ENCODE measurements at regions not wholly inside any gene's neighbourhood (a gene's known extent, or its start where the extent isn't known, plus 50 kb on each side); places are given as distances from the start of the nearest gene placed in this dataset.

DNA sequence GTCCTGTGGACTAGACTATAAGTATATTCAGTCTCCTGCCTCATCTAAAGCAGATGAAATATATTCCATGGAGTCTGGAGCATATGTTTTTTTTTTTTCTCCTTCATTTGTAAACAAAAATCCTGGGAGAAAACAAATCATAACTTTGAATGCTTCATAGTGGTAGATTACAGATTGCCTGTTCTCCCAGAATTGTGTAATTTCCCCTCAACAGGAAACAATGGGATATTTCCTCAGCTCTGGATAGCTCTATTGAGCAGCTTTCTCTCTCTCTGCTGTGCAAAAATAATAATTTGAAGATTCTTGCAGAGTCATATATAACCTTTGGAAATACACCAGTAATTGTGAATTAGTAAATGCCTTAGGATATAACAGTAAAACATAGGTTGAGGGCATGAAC is 1406.6 kb upstream of the ACVR2A start:
- Histone ChIP-seq H3K27ac (no peak overlapping the region), H3K27me3 (no peaks in the 10 kb centered on the region), H3K9me3 (replicated peaks in 1 of 3) (no peaks in the 10 kb centered on the region), H3K4me3 (no peak overlapping the region), H3K36me3 (replicated peaks in 1 of 2) (no peaks in the 10 kb centered on the region), H3K4me1 (replicated peaks in 1 of 2) (no peaks in the 10 kb centered on the region)
- TF ChIP-seq, protein P1, sequence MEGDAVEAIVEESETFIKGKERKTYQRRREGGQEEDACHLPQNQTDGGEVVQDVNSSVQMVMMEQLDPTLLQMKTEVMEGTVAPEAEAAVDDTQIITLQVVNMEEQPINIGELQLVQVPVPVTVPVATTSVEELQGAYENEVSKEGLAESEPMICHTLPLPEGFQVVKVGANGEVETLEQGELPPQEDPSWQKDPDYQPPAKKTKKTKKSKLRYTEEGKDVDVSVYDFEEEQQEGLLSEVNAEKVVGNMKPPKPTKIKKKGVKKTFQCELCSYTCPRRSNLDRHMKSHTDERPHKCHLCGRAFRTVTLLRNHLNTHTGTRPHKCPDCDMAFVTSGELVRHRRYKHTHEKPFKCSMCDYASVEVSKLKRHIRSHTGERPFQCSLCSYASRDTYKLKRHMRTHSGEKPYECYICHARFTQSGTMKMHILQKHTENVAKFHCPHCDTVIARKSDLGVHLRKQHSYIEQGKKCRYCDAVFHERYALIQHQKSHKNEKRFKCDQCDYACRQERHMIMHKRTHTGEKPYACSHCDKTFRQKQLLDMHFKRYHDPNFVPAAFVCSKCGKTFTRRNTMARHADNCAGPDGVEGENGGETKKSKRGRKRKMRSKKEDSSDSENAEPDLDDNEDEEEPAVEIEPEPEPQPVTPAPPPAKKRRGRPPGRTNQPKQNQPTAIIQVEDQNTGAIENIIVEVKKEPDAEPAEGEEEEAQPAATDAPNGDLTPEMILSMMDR (IDR thresholded peaks at IDR 0.05): no peak
- no peak for TF ChIP-seq POLR2A (IDR thresholded peaks at IDR 0.05)
- no peak for DNase-seq
- intact Hi-C loops (cut with DNase I): no loop called here

DNA sequence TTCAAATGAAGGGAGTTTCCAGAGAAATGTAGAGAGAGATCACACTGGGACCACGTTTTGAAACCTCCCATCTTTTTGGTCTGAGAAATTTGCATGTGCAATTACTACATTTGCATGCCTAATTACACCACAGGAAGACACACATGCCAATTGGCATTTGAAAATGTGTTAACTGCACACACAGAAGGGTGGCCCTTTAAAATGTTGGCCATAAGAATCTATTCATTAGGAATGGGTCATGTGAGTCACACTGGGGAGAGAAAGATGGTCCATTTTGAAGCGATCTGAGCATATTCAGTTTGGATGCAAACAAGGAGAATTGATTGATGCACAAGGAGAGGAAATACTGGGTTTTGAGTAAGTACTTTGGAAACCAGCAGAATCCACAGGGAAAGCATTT is 1407.1 kb upstream of the ACVR2A start:
- H3K27ac ChIP-seq: no peak overlapping the region
- 57 to 60% (median 58%) methylated on average over 2 of the region's 2 CpGs for WGBS, 4 donors
- H3K4me1 ChIP-seq (replicated peaks in 1 of 2): no peaks in the 10 kb centered on the region
- H3K9me3 ChIP-seq (replicated peaks in 1 of 3): no peaks in the 10 kb centered on the region
- intact Hi-C loops (cut with DNase I): no loop called here
- no peaks in the 10 kb centered on the region for H3K36me3 ChIP-seq (replicated peaks in 1 of 2)
- no peak overlapping the region for H3K4me3 ChIP-seq
- DNase-seq: no peak
- no peaks in the 10 kb centered on the region for H3K27me3 ChIP-seq
- TF ChIP-seq, protein P1 (IDR thresholded peaks at IDR 0.05): no peak

DNA sequence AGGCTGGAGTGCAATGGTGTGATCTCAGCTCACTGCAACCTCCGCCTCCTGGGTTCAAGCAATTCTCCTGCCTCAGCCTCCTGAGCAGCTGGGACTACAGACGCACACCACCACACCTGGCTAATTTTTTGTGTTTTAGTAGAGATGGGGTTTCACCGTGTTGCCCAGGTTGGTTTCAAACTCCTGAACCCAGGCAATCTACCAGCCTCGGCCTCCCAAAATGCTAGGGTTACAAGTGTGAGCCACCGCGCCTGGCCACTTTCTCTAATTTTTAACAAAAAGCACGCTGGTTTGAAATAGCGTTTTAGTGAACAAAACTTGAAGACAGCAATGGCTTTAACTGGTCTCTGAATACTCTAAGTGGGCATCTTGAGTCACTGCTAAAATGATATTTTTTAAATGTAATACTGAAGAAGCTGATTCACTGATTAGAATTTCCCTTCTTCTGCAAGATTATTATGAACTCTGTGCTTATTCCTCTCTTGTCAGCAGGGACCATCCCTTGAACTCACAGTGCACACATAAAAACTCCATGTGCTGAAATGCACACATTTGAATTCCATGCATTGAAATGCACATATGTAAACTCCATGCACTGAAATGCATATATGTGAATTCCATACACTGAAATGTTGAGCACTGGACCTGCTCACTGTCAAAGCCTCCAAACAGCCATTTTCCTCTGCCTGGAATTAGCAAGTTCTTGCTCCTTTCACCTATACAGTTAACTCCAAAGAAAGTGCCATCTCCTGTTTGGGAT is 1411.5 kb upstream of the ACVR2A start:
- WGBS, 4 donors: 86 to 92% (median 89%) methylated on average over 7 to 8 of the region's 8 CpGs
- Histone ChIP-seq H3K4me3 (no peak overlapping the region), H3K4me1 (replicated peaks in 1 of 2) (no peaks in the 10 kb centered on the region), H3K36me3 (replicated peaks in 1 of 2) (no peaks in the 10 kb centered on the region), H3K27ac (no peak overlapping the region), H3K27me3 (no peaks in the 10 kb centered on the region), H3K9me3 (replicated peaks in 1 of 3) (no peaks in the 10 kb centered on the region)
- TF ChIP-seq POLR2A (IDR thresholded peaks at IDR 0.05): no peak
- TF ChIP-seq, protein P1 (IDR thresholded peaks at IDR 0.05): no peak
- intact Hi-C loops (cut with DNase I): no loop called here
- no peak for DNase-seq

DNA sequence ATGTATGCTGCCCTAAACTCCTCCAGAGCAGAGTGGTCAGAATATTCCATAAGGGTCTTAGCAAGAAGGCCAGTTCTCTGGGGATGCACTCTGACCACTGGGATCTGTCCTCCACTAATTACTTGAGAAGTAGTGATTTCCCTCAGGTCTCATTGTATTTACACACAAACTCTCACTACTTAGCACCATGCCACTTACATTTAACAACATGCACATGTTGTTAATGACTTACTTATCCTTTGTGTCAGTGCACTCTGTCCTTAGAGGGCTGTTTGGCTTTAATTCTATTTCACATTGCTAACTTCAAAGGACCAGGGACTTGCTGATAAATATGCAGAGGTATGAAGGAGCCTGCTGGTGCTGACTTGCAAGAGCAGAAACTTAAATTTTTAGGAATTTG is 1415.5 kb upstream of the ACVR2A start:
- Histone ChIP-seq H3K27ac (no peak overlapping the region), H3K4me3 (no peak overlapping the region), H3K9me3 (replicated peaks in 1 of 3) (no peaks in the 10 kb centered on the region), H3K4me1 (replicated peaks in 1 of 2) (no peaks in the 10 kb centered on the region), H3K27me3 (no peaks in the 10 kb centered on the region), H3K36me3 (replicated peaks in 1 of 2) (no peaks in the 10 kb centered on the region)
- TF ChIP-seq, protein P1 (IDR thresholded peaks at IDR 0.05): no peak
- TF ChIP-seq POLR2A (IDR thresholded peaks at IDR 0.05): no peak
- DNase-seq: no peak
- intact Hi-C loops (cut with DNase I): no loop called here
